Breast epithelium (tissue), 4 donors: ENCODE measurements at regions not wholly inside any gene's neighbourhood (a gene's known extent, or its start where the extent isn't known, plus 50 kb on each side); places are given as distances from the start of the nearest gene placed in this dataset.

Source experiments
- DNase-seq, 2 donors: peaks; one replicate each; pipeline ENCODE4 v3.0.0-alpha.2; 2019; ENCODE audit warnings: low spot score in 2 of 2
- H3K27ac ChIP-seq, 2 donors: fragments of 200-600 bp; sonication (generic) in 1 of 2; one replicate each; pipeline ENCODE4 v1.5.1; 2016 to 2019; ENCODE audit warnings: mild to moderate bottlenecking in 1 of 2
- H3K27me3 ChIP-seq, 2 donors: fragments of 200-600 bp; sonication (generic) in 1 of 2; one replicate each; pipeline versions ENCODE4 v1.5.1 to v1.6.0; 2017 to 2019; ENCODE audit warnings: control low read depth in 1 of 2, mild to moderate bottlenecking in 1 of 2
- H3K36me3 ChIP-seq: fragments of 200-600 bp; one replicate; pipeline ENCODE4 v1.5.1; 2019
- H3K4me1 ChIP-seq, 2 donors: fragments of 200-600 bp; sonication (generic); one replicate each; pipeline ENCODE4 v1.5.1; 2016 to 2019; ENCODE audit warnings: control low read depth in 1 of 2
- H3K4me3 ChIP-seq, 3 donors: fragments of 200-600 bp; sonication (generic); 1 replicate in 2 of 3; 2 replicates in 1 of 3; pipeline ENCODE4 v1.5.1; 2016 to 2019; ENCODE audit warnings: mild to moderate bottlenecking in 3 of 3, moderate library complexity in 2 of 3
- H3K9me3 ChIP-seq, 2 donors: fragments of 200-600 bp; sonication (generic) in 1 of 2; one replicate each; pipeline ENCODE4 v1.5.1; 2016 to 2019; ENCODE audit warnings: control low read depth in 1 of 2
- CTCF ChIP-seq, 3 donors: fragments of 450-650 bp; IDR thresholded peaks; one replicate each; pipeline ENCODE4 v1.5.1; 2016 to 2017; ENCODE audit warnings: antibody characterized with exemption in 3 of 3, mild to moderate bottlenecking in 3 of 3, moderate library complexity in 3 of 3
- POLR2A ChIP-seq: fragments of 450-650 bp; IDR thresholded peaks from one replicate; pipeline ENCODE4 v1.6.1; 2016; ENCODE audit warnings: antibody characterized with exemption, mild to moderate bottlenecking, moderate library complexity
- POLR2AphosphoS5 ChIP-seq, 3 donors: sonication (generic); formaldehyde crosslinking; IDR thresholded peaks; one replicate each; pipeline ENCODE4 v1.6.1; 2017; ENCODE audit warnings: antibody characterized with exemption in 3 of 3
- intact Hi-C: fragments of 100-400 bp; cut with DNase I; formaldehyde crosslinking; loops from one replicate; pipeline ENCODE4 v1.15.1; 2023; ENCODE audit warnings: low total_unique reads

DNA sequence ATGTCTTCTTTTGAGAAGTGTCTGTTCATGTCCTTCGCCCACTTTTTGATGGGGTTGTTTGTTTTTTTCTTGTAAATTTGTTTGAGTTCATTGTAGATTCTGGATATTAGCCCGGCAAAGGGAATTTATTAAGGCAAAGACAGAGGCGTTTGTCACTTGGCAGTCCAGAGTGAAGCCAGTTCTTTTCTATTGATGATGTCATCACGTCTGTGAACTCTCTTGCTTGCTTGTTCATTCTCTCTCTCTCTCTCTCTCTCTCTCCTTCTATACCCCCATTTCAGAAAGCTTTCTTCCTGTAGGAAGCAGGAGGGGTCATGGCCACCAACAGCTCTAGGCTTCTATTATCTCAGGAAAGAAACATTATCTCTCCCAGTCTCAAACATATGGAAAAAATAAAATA is 291.3 kb downstream of the OMA1 start:
- Histone ChIP-seq H3K9me3 (no peaks in the 10 kb centered on the region), H3K4me3 (no peak overlapping the region), H3K27me3 (peaks cover 0 to 4% of the 10 kb centered on the region in 2 donors), H3K36me3 (no peaks in the 10 kb centered on the region), H3K4me1 (no peaks in the 10 kb centered on the region), H3K27ac (no peak overlapping the region)
- no peak for DNase-seq
- TF ChIP-seq POLR2A, result no peak
- TF ChIP-seq CTCF (IDR thresholded peaks at IDR 0.05), result no peak
- no peak for TF ChIP-seq POLR2AphosphoS5 (IDR thresholded peaks at IDR 0.05)
- intact Hi-C loops, result no loop called here

DNA sequence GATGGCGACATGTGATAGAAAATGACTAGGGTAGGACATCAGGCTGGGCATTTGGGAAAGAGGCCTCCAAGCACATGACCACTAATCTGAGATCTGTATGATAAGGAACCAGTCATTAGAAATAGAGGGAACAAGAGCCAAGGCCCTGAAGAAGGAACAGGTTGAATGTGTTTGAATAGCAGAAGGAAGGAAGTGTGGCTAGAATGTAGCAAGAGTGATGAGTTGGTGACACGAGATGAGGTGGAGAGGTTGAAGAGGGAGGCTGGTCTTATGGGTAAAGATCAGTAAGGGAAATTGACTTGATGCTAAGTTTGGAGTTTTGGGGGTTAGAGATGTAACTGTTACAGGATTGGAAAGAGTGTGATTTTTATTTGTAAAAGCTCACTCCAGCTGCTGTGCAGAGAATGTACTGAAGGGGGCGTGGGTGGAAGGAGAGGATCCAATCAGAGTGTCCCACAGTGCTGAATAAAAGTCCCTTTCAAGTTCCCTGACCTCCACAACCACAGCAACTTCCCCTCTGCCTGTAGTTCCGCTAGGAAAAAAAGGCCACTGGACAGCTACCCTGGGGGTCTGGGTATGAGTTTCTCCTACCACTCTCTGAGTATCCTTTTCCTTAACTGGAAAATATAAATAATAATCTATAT is 295.0 kb downstream of the OMA1 start:
- DNase-seq, result no peak
- Histone ChIP-seq H3K4me3 (no peak overlapping the region), H3K27ac (no peak overlapping the region), H3K36me3 (no peaks in the 10 kb centered on the region), H3K9me3 (no peaks in the 10 kb centered on the region), H3K27me3 (peaks cover 0 to 39% of the 10 kb centered on the region in 2 donors), H3K4me1 (peaks cover 0 to 10% of the 10 kb centered on the region in 2 donors)
- no peak for TF ChIP-seq POLR2A
- no peak for TF ChIP-seq CTCF (IDR thresholded peaks at IDR 0.05)
- no peak for TF ChIP-seq POLR2AphosphoS5 (IDR thresholded peaks at IDR 0.05)
- intact Hi-C loops, result no loop called here

- intact Hi-C loops, result no loop called here
- peak overlapping the region in 2 of 3 donors; percentile 26 to 52 for H3K4me3 ChIP-seq
Measured at GRCh38 chr1:58250587-58250948, 296.0 kb downstream of the OMA1 start.

DNA sequence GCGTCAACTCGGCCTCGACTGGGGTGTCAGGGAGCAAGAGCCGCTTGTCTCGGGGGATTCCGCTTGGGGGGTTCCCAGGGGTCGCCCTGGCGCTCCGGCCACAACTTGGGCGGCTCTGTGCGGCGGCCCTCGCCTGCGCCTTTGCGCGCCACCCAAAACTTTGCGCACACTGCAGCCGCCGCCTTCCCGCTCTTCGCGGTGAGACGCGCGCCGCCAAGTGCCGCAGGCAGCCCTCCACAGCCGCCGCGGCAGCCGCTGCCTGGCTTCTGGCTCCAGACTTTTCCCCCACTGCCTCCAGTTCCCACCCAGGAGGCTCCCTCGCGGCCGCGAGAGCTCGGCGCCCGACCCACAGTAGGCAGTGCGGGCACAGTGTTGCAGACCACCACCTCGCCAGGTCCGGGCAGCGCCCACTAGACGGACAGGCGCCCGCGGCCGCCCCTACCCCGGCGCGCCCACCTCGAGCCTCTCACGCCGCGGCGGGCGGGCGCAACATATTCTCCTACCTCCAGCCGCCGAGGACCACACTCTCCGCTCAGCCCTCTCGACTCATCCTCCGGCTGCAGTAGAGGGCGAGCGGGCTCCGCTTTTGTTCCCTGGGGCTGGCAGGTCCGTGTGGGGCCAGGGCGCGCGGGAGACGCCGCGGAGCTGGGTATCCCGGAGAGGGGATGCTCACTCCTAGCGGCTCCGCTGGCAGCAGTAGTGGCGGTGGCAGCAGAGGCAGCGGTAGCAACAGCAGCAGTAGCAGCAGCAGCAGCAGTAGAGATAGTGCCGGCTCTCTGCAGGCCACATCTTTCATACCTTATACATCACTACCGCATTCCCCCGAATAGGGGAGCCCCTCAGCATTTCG is 296.6 kb downstream of the OMA1 start:
- no peaks in the 10 kb centered on the region for H3K9me3 ChIP-seq
- DNase-seq, result no peak
- peaks cover 0 to 42% of the 10 kb centered on the region in 2 donors for H3K27me3 ChIP-seq
- intact Hi-C loops, result no loop called here
- no peak for TF ChIP-seq POLR2AphosphoS5 (IDR thresholded peaks at IDR 0.05)
- no peak for TF ChIP-seq CTCF (IDR thresholded peaks at IDR 0.05)
- TF ChIP-seq POLR2A, result no peak
- H3K4me3 ChIP-seq, result peak overlapping the region; percentile 21 to 52 (median 26)
- H3K4me1 ChIP-seq, result peaks cover 0 to 10% of the 10 kb centered on the region in 2 donors
- H3K27ac ChIP-seq, result no peak overlapping the region
- H3K36me3 ChIP-seq, result no peaks in the 10 kb centered on the region

More at GRCh38 chr1:58250587-58250948, 296.0 kb downstream of the OMA1 start:
- H3K36me3 ChIP-seq, result no peaks in the 10 kb centered on the region
- DNase-seq, result no peak
- H3K27ac ChIP-seq, result no peak overlapping the region
- no peaks in the 10 kb centered on the region for H3K9me3 ChIP-seq
- H3K27me3 ChIP-seq, result peaks cover 0 to 42% of the 10 kb centered on the region in 2 donors
- TF ChIP-seq POLR2A (no peak), POLR2AphosphoS5 (IDR thresholded peaks at IDR 0.05) (no peak), CTCF (IDR thresholded peaks at IDR 0.05) (no peak)
- peaks cover 0 to 10% of the 10 kb centered on the region in 2 donors for H3K4me1 ChIP-seq

DNA sequence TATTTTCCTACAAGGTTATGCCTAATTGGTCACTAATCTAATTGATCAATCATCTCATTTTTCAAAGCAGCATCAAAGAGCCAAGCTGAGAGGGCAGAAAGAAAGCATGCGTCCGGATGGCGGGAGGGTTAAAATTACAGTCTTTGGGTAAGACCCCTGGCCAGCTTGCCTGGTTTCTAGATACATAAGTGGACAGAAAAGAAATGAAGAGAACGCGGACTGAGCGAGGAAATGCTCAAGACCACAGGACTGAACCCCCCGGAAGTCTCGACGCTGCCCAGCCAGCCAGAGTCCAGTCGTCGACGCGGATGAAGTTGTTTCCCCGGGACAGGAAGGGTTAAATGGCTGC is 297.2 kb downstream of the OMA1 start:
- H3K9me3 ChIP-seq, result no peaks in the 10 kb centered on the region
- peaks cover 0 to 10% of the 10 kb centered on the region in 2 donors for H3K4me1 ChIP-seq
- TF ChIP-seq POLR2A (no peak), POLR2AphosphoS5 (IDR thresholded peaks at IDR 0.05) (no peak), CTCF (IDR thresholded peaks at IDR 0.05) (no peak)
- H3K27ac ChIP-seq, result no peak overlapping the region
- no peaks in the 10 kb centered on the region for H3K36me3 ChIP-seq
- no peak for DNase-seq
- H3K4me3 ChIP-seq, result peak overlapping the region; percentile 21 to 52 (median 26)
- intact Hi-C loops, result no loop called here
- peaks cover 0 to 42% of the 10 kb centered on the region in 2 donors for H3K27me3 ChIP-seq
